ENCODE measurements at regions not wholly inside any gene's neighbourhood (a gene's known extent, or its start where the extent isn't known, plus 50 kb on each side); places are given as distances from the start of the nearest gene placed in this dataset.

DNA sequence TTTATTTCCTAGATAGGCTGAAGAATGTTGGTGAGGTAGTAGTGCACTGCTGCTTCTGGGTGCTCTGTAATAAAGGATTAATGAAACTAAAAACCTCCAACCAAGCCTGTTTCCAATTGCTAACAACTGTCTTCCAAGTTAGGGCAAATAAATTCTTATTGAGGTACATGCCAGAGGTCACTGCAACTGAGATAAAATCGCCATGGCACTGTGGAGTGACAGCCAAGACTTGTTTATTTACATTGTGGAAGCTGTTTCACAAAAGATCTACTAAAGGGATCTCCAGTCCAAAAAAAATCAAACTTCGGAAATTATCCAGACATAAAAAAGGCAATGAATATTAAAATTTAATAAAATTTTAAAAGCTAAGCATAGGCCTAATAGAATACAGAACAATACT lies 65.2 kb downstream of the HYCC1 start:
- TF ChIP-seq CTCF (IDR thresholded peaks at IDR 0.05; ENCODE audit: low read depth, low read length, missing control alignments): no peak
- in situ Hi-C loops (cut with HindIII; ENCODE audit: low sequenced_read_pairs): no loop called here
- H3K4me3 ChIP-seq (ENCODE audit: low read depth, low read length): no peak overlapping the region
- no peak for DNase-seq (ENCODE audit: low read depth)

GRCh38 chr7:22945584-22945983 lies 68.3 kb downstream of the HYCC1 start:
- DNase-seq (ENCODE audit: low read depth): no peak
- in situ Hi-C loops (cut with HindIII; ENCODE audit: low sequenced_read_pairs): no loop called here
- no peak for TF ChIP-seq CTCF (IDR thresholded peaks at IDR 0.05; ENCODE audit: low read depth, low read length, missing control alignments)
- no peak overlapping the region for H3K4me3 ChIP-seq (ENCODE audit: low read depth, low read length)

- no peak for TF ChIP-seq CTCF (IDR thresholded peaks at IDR 0.05; ENCODE audit: low read depth, low read length, missing control alignments)
- no peak overlapping the region for H3K4me3 ChIP-seq (ENCODE audit: low read depth, low read length)
- DNase-seq (ENCODE audit: low read depth): no peak
- in situ Hi-C loops (cut with HindIII; ENCODE audit: low sequenced_read_pairs): no loop called here
Measured at GRCh38 chr7:22944510-22944909, 69.4 kb downstream of the HYCC1 start.

- no peak for TF ChIP-seq CTCF (IDR thresholded peaks at IDR 0.05; ENCODE audit: low read depth, low read length, missing control alignments)
- no peak overlapping the region for H3K4me3 ChIP-seq (ENCODE audit: low read depth, low read length)
- in situ Hi-C loops (cut with HindIII; ENCODE audit: low sequenced_read_pairs): no loop called here
- no peak for DNase-seq (ENCODE audit: low read depth)
Measured at GRCh38 chr7:22944022-22944421, 69.9 kb downstream of the HYCC1 start.

- DNase-seq (ENCODE audit: low read depth): no peak
Measured at GRCh38 chr7:22942191-22942590, 71.7 kb downstream of the HYCC1 start.

GRCh38 chr7:22939842-22940241 lies 74.1 kb downstream of the HYCC1 start:
- TF ChIP-seq CTCF (IDR thresholded peaks at IDR 0.05; ENCODE audit: low read depth, low read length, missing control alignments): no peak
- no peak overlapping the region for H3K4me3 ChIP-seq (ENCODE audit: low read depth, low read length)
- no peak for DNase-seq (ENCODE audit: low read depth)
- in situ Hi-C loops (cut with HindIII; ENCODE audit: low sequenced_read_pairs): loop anchor here (5.0 kb wide), 1 partner anchor 53 kb away; no protein-coding TSS in a partner anchor

More at GRCh38 chr7:22942191-22942590, 71.7 kb downstream of the HYCC1 start:
- in situ Hi-C loops (cut with HindIII; ENCODE audit: low sequenced_read_pairs): no loop called here
- TF ChIP-seq CTCF (IDR thresholded peaks at IDR 0.05; ENCODE audit: low read depth, low read length, missing control alignments): no peak
- no peak overlapping the region for H3K4me3 ChIP-seq (ENCODE audit: low read depth, low read length)

GRCh38 chr7:22937946-22938345 lies 76.0 kb downstream of the HYCC1 start:
- no peak overlapping the region for H3K4me3 ChIP-seq (ENCODE audit: low read depth, low read length)
- in situ Hi-C loops (cut with HindIII; ENCODE audit: low sequenced_read_pairs): loop anchor here (5.0 kb wide), 1 partner anchor 51 kb away; no protein-coding TSS in a partner anchor
- DNase-seq (ENCODE audit: low read depth): no peak
- no peak for TF ChIP-seq CTCF (IDR thresholded peaks at IDR 0.05; ENCODE audit: low read depth, low read length, missing control alignments)

Data from astrocyte of the cerebellum (primary cell).